SJCRH30 (cell line): ENCODE measurements at regions not wholly inside any gene's neighbourhood (a gene's known extent, or its start where the extent isn't known, plus 50 kb on each side); places are given as distances from the start of the nearest gene placed in this dataset.

ENCODE experiments used
- DNase-seq, 2 experiments: peaks; one replicate each; pipeline ENCODE4 v3.0.0-alpha.2; 2015 to 2020
- H3K27ac ChIP-seq: fragments of 250-450 bp; sonication (Bioruptor Pico); 2 replicates; pipeline ENCODE4 v1.5.1; 2020; ENCODE audit warnings: mild to moderate bottlenecking, moderate library complexity
- H3K27me3 ChIP-seq: fragments of 250-450 bp; sonication (Bioruptor Pico); 2 replicates; pipeline ENCODE4 v1.5.1; 2020; ENCODE audit warnings: mild to moderate bottlenecking, moderate library complexity
- H3K36me3 ChIP-seq: fragments of 250-450 bp; sonication (Bioruptor Pico); 2 replicates; pipeline ENCODE4 v1.5.1; 2020; ENCODE audit warnings: mild to moderate bottlenecking, moderate library complexity
- H3K4me1 ChIP-seq: fragments of 250-450 bp; sonication (Bioruptor Pico); 2 replicates; pipeline ENCODE4 v1.5.1; 2020; ENCODE audit warnings: mild to moderate bottlenecking, moderate library complexity
- H3K4me3 ChIP-seq: fragments of 250-450 bp; sonication (Bioruptor Pico); 2 replicates; pipeline ENCODE4 v1.5.1; 2020; ENCODE audit warnings: mild to moderate bottlenecking, moderate library complexity
- H3K9me3 ChIP-seq: fragments of 250-450 bp; sonication (Bioruptor Pico); replicated peaks from 2 replicates; pipeline ENCODE4 v1.5.1; 2020; ENCODE audit warnings: mild to moderate bottlenecking, moderate library complexity

- Histone ChIP-seq H3K9me3 (no peaks in the 10 kb centered on the region), H3K4me3 (no peak overlapping the region), H3K36me3 (no peaks in the 10 kb centered on the region), H3K27me3 (no peaks in the 10 kb centered on the region), H3K27ac (no peak overlapping the region), H3K4me1 (peaks cover 5% of the 10 kb centered on the region)
- peak in 1 of 2 experiments; percentile 26 for DNase-seq
Measured at GRCh38 chr1:218874313-218874712, 299.4 kb upstream of the LYPLAL1 start.

- H3K4me3 ChIP-seq, result no peak overlapping the region
- no peak overlapping the region for H3K27ac ChIP-seq
- H3K36me3 ChIP-seq, result no peaks in the 10 kb centered on the region
- H3K4me1 ChIP-seq, result peaks cover 5% of the 10 kb centered on the region
- H3K9me3 ChIP-seq, result no peaks in the 10 kb centered on the region
- DNase-seq, result no peak
- H3K27me3 ChIP-seq, result no peaks in the 10 kb centered on the region
Measured at GRCh38 chr1:218874801-218875400, 298.8 kb upstream of the LYPLAL1 start.

- Histone ChIP-seq H3K36me3 (no peaks in the 10 kb centered on the region), H3K9me3 (no peaks in the 10 kb centered on the region), H3K27ac (0 out of 2 replicates have a peak overlapping the region, but pooled peaks have one; percentile 1), H3K4me1 (peaks cover 5% of the 10 kb centered on the region), H3K27me3 (no peaks in the 10 kb centered on the region), H3K4me3 (no peak overlapping the region)
- no peak for DNase-seq
Measured at GRCh38 chr1:218878369-218878768, 295.3 kb upstream of the LYPLAL1 start.

GRCh38 chr1:218880484-218881060, 293.1 kb upstream of the LYPLAL1 start:
- Histone ChIP-seq H3K4me1 (peaks cover 5% of the 10 kb centered on the region; the same call in 1 of the 2 replicates), H3K36me3 (no peaks in the 10 kb centered on the region), H3K27ac (no peak overlapping the region), H3K27me3 (no peaks in the 10 kb centered on the region), H3K9me3 (no peaks in the 10 kb centered on the region), H3K4me3 (no peak overlapping the region)
- no peak for DNase-seq

GRCh38 chr1:218882454-218882853, 291.2 kb upstream of the LYPLAL1 start:
- no peaks in the 10 kb centered on the region for H3K27me3 ChIP-seq
- H3K4me1 ChIP-seq, result peaks cover 5% of the 10 kb centered on the region; the same call in 1 of the 2 replicates
- H3K4me3 ChIP-seq, result no peak overlapping the region
- no peaks in the 10 kb centered on the region for H3K9me3 ChIP-seq
- no peaks in the 10 kb centered on the region for H3K36me3 ChIP-seq
- H3K27ac ChIP-seq, result no peak overlapping the region
- DNase-seq, result no peak

GRCh38 chr1:218886101-218886871, 287.4 kb upstream of the LYPLAL1 start:
- H3K27ac ChIP-seq, result no peak overlapping the region
- no peaks in the 10 kb centered on the region for H3K27me3 ChIP-seq
- no peak for DNase-seq

GRCh38 chr1:218887141-218887925, 286.3 kb upstream of the LYPLAL1 start:
- Histone ChIP-seq H3K9me3 (no peaks in the 10 kb centered on the region), H3K4me1 (no peaks in the 10 kb centered on the region), H3K36me3 (no peaks in the 10 kb centered on the region), H3K27me3 (no peaks in the 10 kb centered on the region), H3K27ac (no peak overlapping the region), H3K4me3 (no peak overlapping the region)
- DNase-seq, result no peak

More at GRCh38 chr1:218886101-218886871, 287.4 kb upstream of the LYPLAL1 start:
- H3K4me1 ChIP-seq, result no peaks in the 10 kb centered on the region
- no peaks in the 10 kb centered on the region for H3K9me3 ChIP-seq
- H3K4me3 ChIP-seq, result no peak overlapping the region
- no peaks in the 10 kb centered on the region for H3K36me3 ChIP-seq

GRCh38 chr1:218890451-218890850, 283.2 kb upstream of the LYPLAL1 start:
- H3K36me3 ChIP-seq, result no peaks in the 10 kb centered on the region
- H3K27me3 ChIP-seq, result no peaks in the 10 kb centered on the region
- H3K27ac ChIP-seq, result no peak overlapping the region
- H3K4me3 ChIP-seq, result no peak overlapping the region
- DNase-seq, result no peak
- no peaks in the 10 kb centered on the region for H3K9me3 ChIP-seq
- H3K4me1 ChIP-seq, result no peaks in the 10 kb centered on the region

GRCh38 chr1:218891577-218891976, 282.1 kb upstream of the LYPLAL1 start:
- no peak for DNase-seq
- Histone ChIP-seq H3K4me3 (no peak overlapping the region), H3K27ac (no peak overlapping the region), H3K27me3 (no peaks in the 10 kb centered on the region), H3K4me1 (no peaks in the 10 kb centered on the region), H3K9me3 (no peaks in the 10 kb centered on the region), H3K36me3 (no peaks in the 10 kb centered on the region)

GRCh38 chr1:218895064-218895587, 278.6 kb upstream of the LYPLAL1 start:
- peaks cover 11% of the 10 kb centered on the region for H3K4me1 ChIP-seq
- H3K27ac ChIP-seq, result no peak overlapping the region
- no peak for DNase-seq
- no peaks in the 10 kb centered on the region for H3K9me3 ChIP-seq
- H3K27me3 ChIP-seq, result no peaks in the 10 kb centered on the region
- no peak overlapping the region for H3K4me3 ChIP-seq
- H3K36me3 ChIP-seq, result no peaks in the 10 kb centered on the region

- Histone ChIP-seq H3K27me3 (no peaks in the 10 kb centered on the region), H3K4me3 (no peak overlapping the region), H3K27ac (no peak overlapping the region), H3K36me3 (no peaks in the 10 kb centered on the region), H3K9me3 (no peaks in the 10 kb centered on the region), H3K4me1 (peaks cover 22% of the 10 kb centered on the region)
- DNase-seq, result no peak
Measured at GRCh38 chr1:218896202-218896601, 277.5 kb upstream of the LYPLAL1 start.

GRCh38 chr1:218898921-218899320, 274.8 kb upstream of the LYPLAL1 start:
- no peaks in the 10 kb centered on the region for H3K27me3 ChIP-seq
- peak; percentile 77 to 90 for DNase-seq

GRCh38 chr1:218900615-218901014, 273.1 kb upstream of the LYPLAL1 start:
- Histone ChIP-seq H3K4me1 (peaks cover 22% of the 10 kb centered on the region), H3K4me3 (no peak overlapping the region), H3K27me3 (no peaks in the 10 kb centered on the region), H3K9me3 (no peaks in the 10 kb centered on the region), H3K27ac (peak overlapping the region; percentile 38), H3K36me3 (no peaks in the 10 kb centered on the region)
- DNase-seq, result peak; percentile 35 to 77

More at GRCh38 chr1:218898921-218899320, 274.8 kb upstream of the LYPLAL1 start:
- Histone ChIP-seq H3K4me3 (no peak overlapping the region), H3K4me1 (peaks cover 22% of the 10 kb centered on the region), H3K36me3 (no peaks in the 10 kb centered on the region), H3K27ac (no peak overlapping the region; the same call in 1 of the 2 replicates), H3K9me3 (no peaks in the 10 kb centered on the region)

GRCh38 chr1:218904416-218904815, 269.3 kb upstream of the LYPLAL1 start:
- H3K27me3 ChIP-seq, result no peaks in the 10 kb centered on the region
- no peak for DNase-seq
- H3K4me3 ChIP-seq, result no peak overlapping the region
- peaks cover 11% of the 10 kb centered on the region for H3K4me1 ChIP-seq
- no peaks in the 10 kb centered on the region for H3K9me3 ChIP-seq
- H3K27ac ChIP-seq, result no peak overlapping the region
- H3K36me3 ChIP-seq, result no peaks in the 10 kb centered on the region
